HL-60 (cell line): ENCODE measurements at regions not wholly inside any gene's neighbourhood (a gene's known extent, or its start where the extent isn't known, plus 50 kb on each side); places are given as distances from the start of the nearest gene placed in this dataset.

Experiments used
- DNase-seq, 2 experiments: peaks; one replicate each; pipeline ENCODE4 v3.0.0-alpha.2; 2010 to 2020; ENCODE audit warnings: low read depth in 1 of 2, low spot score in 1 of 2
- H3K27ac ChIP-seq: fragments of 250-450 bp; sonication (Bioruptor Pico); replicated peaks from 2 replicates; pipeline ENCODE4 v1.5.1; 2020; ENCODE audit warnings: mild to moderate bottlenecking, moderate library complexity
- H3K27me3 ChIP-seq: fragments of 250-450 bp; sonication (Bioruptor Pico); 2 replicates; pipeline ENCODE4 v1.5.1; 2021; ENCODE audit warnings: mild to moderate bottlenecking, moderate library complexity; ENCODE audit not compliant: insufficient read depth, poor library complexity, severe bottlenecking
- H3K4me3 ChIP-seq: replicated peaks from 2 replicates; pipeline ENCODE4 v1.5.1; 2011; ENCODE audit warnings: mild to moderate bottlenecking, control low read depth, low read length; ENCODE audit not compliant: insufficient read depth
- CTCF ChIP-seq: IDR thresholded peaks from one replicate; pipeline ENCODE4 v1.5.1; 2011; ENCODE audit warnings: low read length, control low read depth, inconsistent platforms; ENCODE audit not compliant: insufficient read depth
- GABPA ChIP-seq: IDR thresholded peaks from 2 replicates; pipeline ENCODE4 v1.6.1; 2012; ENCODE audit warnings: low read depth
- POLR2AphosphoS5 ChIP-seq: IDR thresholded peaks from 2 replicates; pipeline ENCODE4 v1.6.1; 2012; ENCODE audit warnings: low read depth
- REST ChIP-seq: IDR thresholded peaks from 2 replicates; pipeline ENCODE4 v1.6.1; 2012; ENCODE audit warnings: low read depth; ENCODE audit not compliant: insufficient replicate concordance
- SPI1 ChIP-seq: IDR thresholded peaks from 2 replicates; pipeline ENCODE4 v1.6.1; 2012; ENCODE audit warnings: low read depth, mild to moderate bottlenecking, borderline replicate concordance

GRCh38 chr4:123564758-123565346 is 168.3 kb downstream of the SPRY1 start:
- Histone ChIP-seq H3K27ac (no peak overlapping the region), H3K4me3 (no peak overlapping the region), H3K27me3 (no peaks in the 10 kb centered on the region)
- TF ChIP-seq CTCF: peak; percentile 95
- no peak; the same call in 1 of the 2 replicates for TF ChIP-seq GABPA
- DNase-seq: peak; percentile 33 to 89

- TF ChIP-seq REST (no peak), POLR2AphosphoS5 (no peak), GABPA (no peak), SPI1 (no peak), CTCF (no peak)
- DNase-seq: no peak
- H3K4me3 ChIP-seq: no peak overlapping the region
- H3K27me3 ChIP-seq: no peaks in the 10 kb centered on the region
- no peak overlapping the region for H3K27ac ChIP-seq
Observed at GRCh38 chr4:123568936-123569335, 172.3 kb downstream of the SPRY1 start.

GRCh38 chr4:123569541-123569940 is 172.9 kb downstream of the SPRY1 start:
- H3K27ac ChIP-seq: no peak overlapping the region
- DNase-seq: no peak
- no peak overlapping the region for H3K4me3 ChIP-seq
- TF ChIP-seq CTCF (no peak), SPI1 (no peak), POLR2AphosphoS5 (no peak), REST (no peak), GABPA (no peak)
- H3K27me3 ChIP-seq: no peaks in the 10 kb centered on the region

GRCh38 chr4:123573866-123574508 is 177.4 kb downstream of the SPRY1 start:
- Histone ChIP-seq H3K27me3 (no peaks in the 10 kb centered on the region), H3K4me3 (no peak overlapping the region), H3K27ac (no peak overlapping the region)
- DNase-seq: no peak
- TF ChIP-seq REST: no peak
- TF ChIP-seq GABPA: no peak
- no peak for TF ChIP-seq CTCF
- no peak for TF ChIP-seq SPI1
- TF ChIP-seq POLR2AphosphoS5: no peak
